ENCODE measurements at regions not wholly inside any gene's neighbourhood (a gene's known extent, or its start where the extent isn't known, plus 50 kb on each side); places are given as distances from the start of the nearest gene placed in this dataset.

DNA sequence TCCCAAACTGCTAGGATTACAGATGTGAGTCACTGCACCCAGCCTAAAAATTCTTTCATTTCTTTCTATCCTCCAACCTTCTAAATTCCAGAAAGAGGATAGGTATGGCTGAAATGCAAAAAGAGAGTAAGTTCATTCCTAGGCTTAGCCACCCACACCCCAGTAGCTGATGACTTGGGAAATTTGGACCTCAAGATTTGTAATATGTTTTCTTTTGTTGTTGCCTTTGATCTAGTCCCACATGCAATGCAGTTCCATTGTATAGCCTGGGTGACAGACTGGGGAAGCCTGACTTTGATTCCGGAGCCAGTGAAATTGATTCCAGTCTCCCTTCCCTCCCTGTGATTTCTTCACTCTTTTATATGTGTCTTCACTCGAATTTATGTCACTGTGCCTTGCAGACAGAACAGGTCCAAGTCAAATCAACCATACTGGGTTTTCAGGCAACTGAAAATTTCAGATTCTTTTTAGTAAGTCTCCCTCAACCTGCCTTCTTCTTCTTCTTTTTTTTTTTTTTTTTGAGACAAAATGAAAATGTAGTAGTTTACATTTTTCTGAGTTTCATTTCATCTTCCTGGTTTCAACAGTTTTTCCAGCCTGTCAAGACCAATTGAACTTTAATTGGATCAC, 176.2 kb upstream of the RBPJ start:
- H3K9me3 ChIP-seq (replicated peaks; ENCODE audit: control insufficient read depth, insufficient read depth, low read length), result no peaks in the 10 kb centered on the region
- H3K9ac ChIP-seq (ENCODE audit: control insufficient read depth, insufficient read depth, low read length), result no peak overlapping the region
- no TSS peak for BruUV-seq (replicated peaks)
- H3K27ac ChIP-seq (ENCODE audit: control insufficient read depth, insufficient read depth), result no peak overlapping the region
- H3K79me2 ChIP-seq (ENCODE audit: control insufficient read depth, insufficient read depth, low read length), result no peaks in the 10 kb centered on the region
- ChIA-PET POLR2A (interaction anchor here (0.7 to 1.4 kb wide), 2 partner anchors 17 to 294 kb away, joined by 4 read pairs; no protein-coding TSS in a partner anchor), RAD21 (ENCODE audit: unreplicated experiment) (no interaction called here), SMC1A (ENCODE audit: uncharacterized antibody, unreplicated experiment) (interaction anchor here (1.6 kb wide), 1 partner anchor 50 kb away, joined by 4 read pairs; no protein-coding TSS in a partner anchor), CTCF (no interaction called here)
- no peak for ATAC-seq
- TF ChIP-seq MEF2A (IDR thresholded peaks at IDR 0.05; ENCODE audit: insufficient read depth, low read depth, low read length), result no peak
- TF ChIP-seq MTA2 (IDR thresholded peaks at IDR 0.05; ENCODE audit: low read depth), result no peak
- TF ChIP-seq, protein P1, sequence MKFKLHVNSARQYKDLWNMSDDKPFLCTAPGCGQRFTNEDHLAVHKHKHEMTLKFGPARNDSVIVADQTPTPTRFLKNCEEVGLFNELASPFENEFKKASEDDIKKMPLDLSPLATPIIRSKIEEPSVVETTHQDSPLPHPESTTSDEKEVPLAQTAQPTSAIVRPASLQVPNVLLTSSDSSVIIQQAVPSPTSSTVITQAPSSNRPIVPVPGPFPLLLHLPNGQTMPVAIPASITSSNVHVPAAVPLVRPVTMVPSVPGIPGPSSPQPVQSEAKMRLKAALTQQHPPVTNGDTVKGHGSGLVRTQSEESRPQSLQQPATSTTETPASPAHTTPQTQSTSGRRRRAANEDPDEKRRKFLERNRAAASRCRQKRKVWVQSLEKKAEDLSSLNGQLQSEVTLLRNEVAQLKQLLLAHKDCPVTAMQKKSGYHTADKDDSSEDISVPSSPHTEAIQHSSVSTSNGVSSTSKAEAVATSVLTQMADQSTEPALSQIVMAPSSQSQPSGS (IDR thresholded peaks at IDR 0.05; ENCODE audit: low read length), result no peak
- TF ChIP-seq TARDBP (IDR thresholded peaks at IDR 0.05; ENCODE audit: borderline replicate concordance), result no peak
- TF ChIP-seq, protein P2, sequence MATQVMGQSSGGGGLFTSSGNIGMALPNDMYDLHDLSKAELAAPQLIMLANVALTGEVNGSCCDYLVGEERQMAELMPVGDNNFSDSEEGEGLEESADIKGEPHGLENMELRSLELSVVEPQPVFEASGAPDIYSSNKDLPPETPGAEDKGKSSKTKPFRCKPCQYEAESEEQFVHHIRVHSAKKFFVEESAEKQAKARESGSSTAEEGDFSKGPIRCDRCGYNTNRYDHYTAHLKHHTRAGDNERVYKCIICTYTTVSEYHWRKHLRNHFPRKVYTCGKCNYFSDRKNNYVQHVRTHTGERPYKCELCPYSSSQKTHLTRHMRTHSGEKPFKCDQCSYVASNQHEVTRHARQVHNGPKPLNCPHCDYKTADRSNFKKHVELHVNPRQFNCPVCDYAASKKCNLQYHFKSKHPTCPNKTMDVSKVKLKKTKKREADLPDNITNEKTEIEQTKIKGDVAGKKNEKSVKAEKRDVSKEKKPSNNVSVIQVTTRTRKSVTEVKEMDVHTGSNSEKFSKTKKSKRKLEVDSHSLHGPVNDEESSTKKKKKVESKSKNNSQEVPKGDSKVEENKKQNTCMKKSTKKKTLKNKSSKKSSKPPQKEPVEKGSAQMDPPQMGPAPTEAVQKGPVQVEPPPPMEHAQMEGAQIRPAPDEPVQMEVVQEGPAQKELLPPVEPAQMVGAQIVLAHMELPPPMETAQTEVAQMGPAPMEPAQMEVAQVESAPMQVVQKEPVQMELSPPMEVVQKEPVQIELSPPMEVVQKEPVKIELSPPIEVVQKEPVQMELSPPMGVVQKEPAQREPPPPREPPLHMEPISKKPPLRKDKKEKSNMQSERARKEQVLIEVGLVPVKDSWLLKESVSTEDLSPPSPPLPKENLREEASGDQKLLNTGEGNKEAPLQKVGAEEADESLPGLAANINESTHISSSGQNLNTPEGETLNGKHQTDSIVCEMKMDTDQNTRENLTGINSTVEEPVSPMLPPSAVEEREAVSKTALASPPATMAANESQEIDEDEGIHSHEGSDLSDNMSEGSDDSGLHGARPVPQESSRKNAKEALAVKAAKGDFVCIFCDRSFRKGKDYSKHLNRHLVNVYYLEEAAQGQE (IDR thresholded peaks at IDR 0.05; ENCODE audit: low read depth, low read length), result no peak
- TF ChIP-seq GABPA (IDR thresholded peaks at IDR 0.05; ENCODE audit: low read depth), result no peak
- TF ChIP-seq NR2F1 (conservative IDR thresholded peaks at IDR 0.05), result no peak
- no peak for TF ChIP-seq IKZF2 (IDR thresholded peaks at IDR 0.05)
- no peak for TF ChIP-seq ZNF384 (IDR thresholded peaks at IDR 0.05; ENCODE audit: borderline replicate concordance, low read depth, low read length)
- TF ChIP-seq, protein P3, sequence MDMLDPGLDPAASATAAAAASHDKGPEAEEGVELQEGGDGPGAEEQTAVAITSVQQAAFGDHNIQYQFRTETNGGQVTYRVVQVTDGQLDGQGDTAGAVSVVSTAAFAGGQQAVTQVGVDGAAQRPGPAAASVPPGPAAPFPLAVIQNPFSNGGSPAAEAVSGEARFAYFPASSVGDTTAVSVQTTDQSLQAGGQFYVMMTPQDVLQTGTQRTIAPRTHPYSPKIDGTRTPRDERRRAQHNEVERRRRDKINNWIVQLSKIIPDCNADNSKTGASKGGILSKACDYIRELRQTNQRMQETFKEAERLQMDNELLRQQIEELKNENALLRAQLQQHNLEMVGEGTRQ (IDR thresholded peaks at IDR 0.05; ENCODE audit: borderline replicate concordance, low read depth, low read length), result no peak
- TF ChIP-seq BHLHE40 (IDR thresholded peaks at IDR 0.05; ENCODE audit: borderline replicate concordance in 1 of 2, low read depth in 2 of 2, low read length in 1 of 2), result no peak
- no peak for TF ChIP-seq BMI1 (IDR thresholded peaks at IDR 0.05; ENCODE audit: borderline replicate concordance)
- no peak for TF ChIP-seq NFYA (IDR thresholded peaks at IDR 0.05; ENCODE audit: borderline replicate concordance, low read depth, low read length)
- TF ChIP-seq, protein P4, sequence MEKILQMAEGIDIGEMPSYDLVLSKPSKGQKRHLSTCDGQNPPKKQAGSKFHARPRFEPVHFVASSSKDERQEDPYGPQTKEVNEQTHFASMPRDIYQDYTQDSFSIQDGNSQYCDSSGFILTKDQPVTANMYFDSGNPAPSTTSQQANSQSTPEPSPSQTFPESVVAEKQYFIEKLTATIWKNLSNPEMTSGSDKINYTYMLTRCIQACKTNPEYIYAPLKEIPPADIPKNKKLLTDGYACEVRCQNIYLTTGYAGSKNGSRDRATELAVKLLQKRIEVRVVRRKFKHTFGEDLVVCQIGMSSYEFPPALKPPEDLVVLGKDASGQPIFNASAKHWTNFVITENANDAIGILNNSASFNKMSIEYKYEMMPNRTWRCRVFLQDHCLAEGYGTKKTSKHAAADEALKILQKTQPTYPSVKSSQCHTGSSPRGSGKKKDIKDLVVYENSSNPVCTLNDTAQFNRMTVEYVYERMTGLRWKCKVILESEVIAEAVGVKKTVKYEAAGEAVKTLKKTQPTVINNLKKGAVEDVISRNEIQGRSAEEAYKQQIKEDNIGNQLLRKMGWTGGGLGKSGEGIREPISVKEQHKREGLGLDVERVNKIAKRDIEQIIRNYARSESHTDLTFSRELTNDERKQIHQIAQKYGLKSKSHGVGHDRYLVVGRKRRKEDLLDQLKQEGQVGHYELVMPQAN (conservative IDR thresholded peaks at IDR 0.05), result no peak
- peak overlapping the region; percentile 21; the same call in 1 of the 2 replicates for H3K4me2 ChIP-seq (ENCODE audit: control insufficient read depth, insufficient read depth)
- H3K4me1 ChIP-seq (ENCODE audit: control insufficient read depth, insufficient read depth, low read length), result peaks cover 14% of the 10 kb centered on the region
- WGBS (ENCODE audit: insufficient coverage, insufficient replicate concordance, low lambda C conversion rate, missing lambda C conversion rate), result 31% methylated on average over 2 of the region's 2 CpGs
- intact Hi-C loops (cut with micrococcal nuclease; ENCODE audit: unreplicated experiment) (no loop called here), in situ Hi-C loops (cut with MboI) (no loop called here)
- no peak for FAIRE-seq
- no peak overlapping the region; the same call in 1 of the 2 replicates for H2AFZ ChIP-seq (ENCODE audit: control insufficient read depth, low read depth, low read length)
- no peak for DNase-seq (ENCODE audit: low read depth, low spot score)
- no peaks in the 10 kb centered on the region for H3K36me3 ChIP-seq (ENCODE audit: control insufficient read depth in 2 of 2, insufficient read depth in 2 of 2, low read length in 1 of 2)
- H3K27me3 ChIP-seq (replicated peaks in 1 of 2; ENCODE audit: control insufficient read depth in 2 of 2, insufficient read depth in 2 of 2, low read length in 1 of 2), result no peaks in the 10 kb centered on the region
- H4K20me1 ChIP-seq (ENCODE audit: control insufficient read depth, insufficient read depth), result no peaks in the 10 kb centered on the region
- no peak overlapping the region for H3K4me3 ChIP-seq
